Heart left ventricle (tissue), 16 donors: ENCODE measurements at regions not wholly inside any gene's neighbourhood (a gene's known extent, or its start where the extent isn't known, plus 50 kb on each side); places are given as distances from the start of the nearest gene placed in this dataset.

Experiments
- ATAC-seq, 4 donors: fragments of 200-7000 bp; cut with Tn5 transposase; one replicate each; pipeline ENCODE4 v1.9.1; 2020 to 2022; ENCODE audit warnings: moderate library complexity in 4 of 4, mild to moderate bottlenecking in 3 of 4, moderate number of reproducible peaks in 1 of 4
- DNase-seq, 5 donors: peaks; one replicate each; pipeline ENCODE4 v3.0.0-alpha.2; 2020
- H3K27ac ChIP-seq, 12 donors: fragments of 200-600 bp; sonication (generic) in 4 of 12; one replicate each; pipeline versions ENCODE4 v1.5.0 to v1.8.0; 2016 to 2022; ENCODE audit warnings: mild to moderate bottlenecking in 2 of 12
- H3K27me3 ChIP-seq, 9 donors: fragments of 200-600 bp; sonication (generic) in 2 of 9; one replicate each; pipeline versions ENCODE4 v1.5.1 to v1.8.0; 2016 to 2022; ENCODE audit warnings: mild to moderate bottlenecking in 3 of 9
- H3K36me3 ChIP-seq, 9 donors: fragments of 200-600 bp; sonication (generic) in 2 of 9; one replicate each; pipeline versions ENCODE4 v1.5.0 to v1.8.0; 2018 to 2022; ENCODE audit warnings: mild to moderate bottlenecking in 2 of 9
- H3K4me1 ChIP-seq, 12 donors: fragments of 200-600 bp; sonication (generic) in 4 of 12; one replicate each; pipeline versions ENCODE4 v1.5.0 to v1.8.0; 2016 to 2022; ENCODE audit warnings: mild to moderate bottlenecking in 3 of 12
- H3K4me3 ChIP-seq, 12 donors: fragments of 200-600 bp; sonication (generic) in 4 of 12; one replicate each; pipeline versions ENCODE4 v1.5.0 to v1.8.0; 2017 to 2022; ENCODE audit warnings: mild to moderate bottlenecking in 9 of 12, moderate library complexity in 4 of 12
- H3K9me3 ChIP-seq, 12 donors: fragments of 200-600 bp; sonication (generic) in 4 of 12; one replicate each; pipeline versions ENCODE4 v1.5.0 to v1.8.0; 2016 to 2022; ENCODE audit warnings: mild to moderate bottlenecking in 1 of 12
- POLR2A ChIP-seq, 2 donors: fragments of 450-650 bp; IDR thresholded peaks; one replicate each; pipeline ENCODE4 v1.6.1; 2017; ENCODE audit warnings: antibody characterized with exemption in 2 of 2, mild to moderate bottlenecking in 2 of 2, moderate library complexity in 2 of 2
- WGBS, 4 donors: extraction: QIAGEN DNeasy Blood & Tissue Kit in 2 of 4; methylation state at CpG; one replicate each; pipeline versions ENCODE4 v1.1.5 to v1.1.7; 2013 to 2018; 5-methylcytosine and 5-hydroxymethylcytosine counted together
- intact Hi-C, 10 donors: fragments of 100-400 bp; cut with DNase I; formaldehyde crosslinking; loops; one replicate each; pipeline versions ENCODE4 v1.11.1 to v1.14.2; 2022
- TF ChIP-seq, protein P1 (sequence below), 12 donors: fragments of 200-600 bp; sonication (generic) in 4 of 12; IDR thresholded peaks; one replicate each; pipeline versions ENCODE4 v1.5.0 to v1.8.0; 2018 to 2022; ENCODE audit warnings: antibody characterized with exemption in 12 of 12, mild to moderate bottlenecking in 5 of 12
- donor health status: ischemic (EF 13 %, LVEDD 7.1; RV severe dilation, severe dysfunction).
- donor health status: healthy with polysubstance abuse.
- donor health status: DM: no; HTN: yes; CAD: no.
- donor health status: DM: no; HTN: no; CAD: no.
- donor health status: ischemic (EF 25% LVEDD 6.9; RV normal size, moderate dysfunction).
- donor health status: ischemic (EF 25% LVEDD 5.7; RV mildly dilated, moderate dysfunction).
- donor health status: healthy.
- donor health status: DM: yes; HTN: yes; CAD: no.
- donor health status: ischemic (EF 35%, LVEDD 5.7; RV mildly dilated, moderate dysfunction).
- donor health status: nonischemic (EF 11% LVEDD 7.7; RV severe dilation, severe dysfunction).
- donor health status: DM: yes; HTN: yes; CAD: no.
- donor health status: PGD.
- donor health status: ischemic (EF 29% LVEDD 5.4; RV normal size, mild dysfunction).
- donor health status: nonischemic (EF 23%, LVEDD 6.1; RV moderate dilation, normal function).

- Histone ChIP-seq H3K4me3 (no peak overlapping the region), H3K36me3 (no peaks in the 10 kb centered on the region), H3K9me3 (peaks cover 0 to 5% (median 0%) of the 10 kb centered on the region in 12 donors), H3K27ac (no peak overlapping the region), H3K4me1 (no peaks in the 10 kb centered on the region), H3K27me3 (no peaks in the 10 kb centered on the region)
- no peak for DNase-seq
- ATAC-seq = no peak
- 60 to 80% (median 71%) methylated on average over 4 of the region's 4 CpGs for WGBS, 4 donors
- intact Hi-C loops = loop anchor here in 9 of 10 donors (2.0 to 10.0 kb wide), 9 partner anchors 38 to 463 kb away; no protein-coding TSS in a partner anchor
- TF ChIP-seq POLR2A (IDR thresholded peaks at IDR 0.05) = no peak
- TF ChIP-seq, protein P1, sequence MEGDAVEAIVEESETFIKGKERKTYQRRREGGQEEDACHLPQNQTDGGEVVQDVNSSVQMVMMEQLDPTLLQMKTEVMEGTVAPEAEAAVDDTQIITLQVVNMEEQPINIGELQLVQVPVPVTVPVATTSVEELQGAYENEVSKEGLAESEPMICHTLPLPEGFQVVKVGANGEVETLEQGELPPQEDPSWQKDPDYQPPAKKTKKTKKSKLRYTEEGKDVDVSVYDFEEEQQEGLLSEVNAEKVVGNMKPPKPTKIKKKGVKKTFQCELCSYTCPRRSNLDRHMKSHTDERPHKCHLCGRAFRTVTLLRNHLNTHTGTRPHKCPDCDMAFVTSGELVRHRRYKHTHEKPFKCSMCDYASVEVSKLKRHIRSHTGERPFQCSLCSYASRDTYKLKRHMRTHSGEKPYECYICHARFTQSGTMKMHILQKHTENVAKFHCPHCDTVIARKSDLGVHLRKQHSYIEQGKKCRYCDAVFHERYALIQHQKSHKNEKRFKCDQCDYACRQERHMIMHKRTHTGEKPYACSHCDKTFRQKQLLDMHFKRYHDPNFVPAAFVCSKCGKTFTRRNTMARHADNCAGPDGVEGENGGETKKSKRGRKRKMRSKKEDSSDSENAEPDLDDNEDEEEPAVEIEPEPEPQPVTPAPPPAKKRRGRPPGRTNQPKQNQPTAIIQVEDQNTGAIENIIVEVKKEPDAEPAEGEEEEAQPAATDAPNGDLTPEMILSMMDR (IDR thresholded peaks at IDR 0.05) = peak in 11 of 12 donors; percentile 19 to 54 (median 40)
Measured at GRCh38 chr18:75884728-75885127, 457.2 kb upstream of the SMIM21 start.

DNA sequence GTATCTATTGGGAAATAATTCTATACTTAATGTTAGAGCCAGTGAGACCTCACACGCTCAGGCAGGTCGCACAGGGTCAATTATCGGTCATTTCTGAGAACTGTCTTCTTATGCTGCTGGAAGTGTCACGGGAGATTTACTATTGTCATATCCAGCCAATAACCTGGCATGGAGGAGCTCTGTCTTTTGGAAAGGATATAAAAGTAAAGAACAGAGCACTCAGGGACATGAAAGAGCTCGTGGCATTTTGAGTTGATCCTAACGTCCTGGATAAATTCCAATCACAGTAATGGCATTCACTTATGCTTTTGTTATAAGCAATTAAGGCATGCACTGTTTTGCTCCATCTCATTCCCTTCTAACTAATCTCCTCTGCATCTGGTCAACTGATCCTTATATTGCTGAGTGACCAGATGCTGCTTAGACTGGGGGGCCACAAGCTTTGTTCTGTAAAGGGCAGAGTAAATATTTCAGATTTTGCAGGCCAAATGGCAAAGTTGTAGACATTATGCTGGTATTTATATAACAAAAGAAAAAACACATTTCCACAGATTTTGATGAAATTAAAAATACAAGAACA lies 453.5 kb upstream of the SMIM21 start:
- Histone ChIP-seq H3K4me1 (no peaks in the 10 kb centered on the region), H3K27ac (no peak overlapping the region), H3K27me3 (no peaks in the 10 kb centered on the region), H3K9me3 (peaks cover 0 to 20% (median 0%) of the 10 kb centered on the region in 12 donors), H3K4me3 (no peak overlapping the region), H3K36me3 (no peaks in the 10 kb centered on the region)
- intact Hi-C loops = loop anchor here in 9 of 10 donors (5.0 to 10.0 kb wide), 8 partner anchors 41 to 466 kb away; no protein-coding TSS in a partner anchor
- ATAC-seq = no peak
- DNase-seq = no peak
- 69 to 81% (median 77%) methylated on average over 6 of the region's 6 CpGs for WGBS, 4 donors
- no peak for TF ChIP-seq POLR2A (IDR thresholded peaks at IDR 0.05)
- TF ChIP-seq, protein P1 (IDR thresholded peaks at IDR 0.05) = no peak

DNA sequence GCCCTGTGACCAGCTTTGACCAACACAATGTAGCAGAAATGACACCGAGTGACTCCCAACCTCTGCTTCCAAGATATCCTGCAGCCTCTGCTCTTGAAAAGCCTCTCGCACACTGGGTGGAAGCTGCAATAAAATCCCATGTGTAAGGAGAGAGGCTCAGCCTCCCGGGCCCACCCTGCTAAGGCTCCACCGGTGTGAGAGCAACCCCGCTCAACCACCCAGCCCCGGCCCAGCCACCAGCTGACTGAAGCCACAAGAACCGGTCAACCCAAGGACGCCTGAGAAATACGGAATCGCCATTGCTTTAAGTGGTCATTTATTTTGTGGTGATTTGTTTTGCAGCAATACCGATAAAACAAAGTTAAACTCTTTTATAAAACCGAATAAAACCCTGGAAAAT lies 452.8 kb upstream of the SMIM21 start:
- H3K27ac ChIP-seq = no peak overlapping the region
- peaks cover 0 to 20% (median 0%) of the 10 kb centered on the region in 12 donors for H3K9me3 ChIP-seq
- no peak for ATAC-seq
- no peaks in the 10 kb centered on the region for H3K4me1 ChIP-seq
- no peaks in the 10 kb centered on the region for H3K36me3 ChIP-seq
- 92 to 96% (median 93%) methylated on average over 12 of the region's 12 CpGs for WGBS, 4 donors
- intact Hi-C loops = loop anchor here in 9 of 10 donors (5.0 to 10.0 kb wide), 8 partner anchors 42 to 467 kb away; no protein-coding TSS in a partner anchor
- no peak for DNase-seq
- H3K4me3 ChIP-seq = no peak overlapping the region
- no peaks in the 10 kb centered on the region for H3K27me3 ChIP-seq
- TF ChIP-seq POLR2A (IDR thresholded peaks at IDR 0.05) = no peak
- TF ChIP-seq, protein P1 (IDR thresholded peaks at IDR 0.05) = no peak

GRCh38 chr18:75879196-75879595 lies 451.7 kb upstream of the SMIM21 start:
- WGBS, 4 donors = 70 to 76% (median 72%) methylated on average over 3 of the region's 3 CpGs
- intact Hi-C loops = no loop called here
- no peak for DNase-seq
- no peak for ATAC-seq
- TF ChIP-seq, protein P1 (IDR thresholded peaks at IDR 0.05) = no peak
- no peak for TF ChIP-seq POLR2A (IDR thresholded peaks at IDR 0.05)
- Histone ChIP-seq H3K27me3 (no peaks in the 10 kb centered on the region), H3K9me3 (peaks cover 0 to 20% (median 0%) of the 10 kb centered on the region in 12 donors), H3K36me3 (no peaks in the 10 kb centered on the region), H3K27ac (no peak overlapping the region), H3K4me1 (peaks cover 0 to 5% (median 0%) of the 10 kb centered on the region in 12 donors), H3K4me3 (no peak overlapping the region)
